SK-N-SH (cell line): ENCODE measurements at regions not wholly inside any gene's neighbourhood (a gene's known extent, or its start where the extent isn't known, plus 50 kb on each side); places are given as distances from the start of the nearest gene placed in this dataset.

Source experiments
- CTCF ChIA-PET: fragments of 300-600, 350-600 bp; formaldehyde crosslinking; extraction: SDS; loops from one replicate; lab custom pipeline; 2021; lab: Yijun Ruan, JAX
- POLR2A ChIA-PET: fragments of 350-600 bp; sonication (Branson Sonifier 250); formaldehyde crosslinking; extraction: SDS; loops from one replicate; lab custom pipeline; 2020; ENCODE audit warnings: antibody characterized with exemption, inconsistent platforms; lab: Yijun Ruan, JAX
- DNase-seq: peaks from one replicate; pipeline ENCODE4 v3.0.0; 2012
- H2AFZ ChIP-seq: fragments of 200-600 bp; sonication (generic); 2 replicates; pipeline ENCODE4 v1.8.1; 2016; ENCODE audit warnings: antibody characterized with exemption, mild to moderate bottlenecking, low read depth
- H3F3A ChIP-seq: fragments of 200-600 bp; sonication (generic); replicated peaks from 2 replicates; pipeline ENCODE3; 2016; ENCODE audit warnings: antibody characterized with exemption, mild to moderate bottlenecking; ENCODE audit not compliant: insufficient read depth
- H3K27ac ChIP-seq, 2 experiments: fragments of 200-500 bp in 1 of 2; fragments of 200-600 bp in 1 of 2; sonication (Bioruptor generic) in 1 of 2; sonication (generic), shearing (Covaris generic) in 1 of 2; 2 replicates each; pipeline versions ENCODE4 v1.5.1 to v1.6.1; 2014 to 2016; ENCODE audit warnings: low read depth in 2 of 2, inconsistent platforms in 1 of 2, low read length in 1 of 2, mild to moderate bottlenecking in 1 of 2, mixed read lengths in 1 of 2
- H3K27me3 ChIP-seq: fragments of 200-600 bp; sonication (generic), shearing (Covaris generic); 2 replicates; pipeline ENCODE4 v1.6.1; 2016; ENCODE audit warnings: mixed run types; ENCODE audit not compliant: insufficient read depth
- H3K36me3 ChIP-seq, 2 experiments: fragments of 200-500 bp in 1 of 2; fragments of 200-600 bp in 1 of 2; sonication (Bioruptor generic) in 1 of 2; sonication (generic) in 1 of 2; replicated peaks in 1 of 2; 2 replicates each; pipeline versions ENCODE3 to v1.5.1; 2014 to 2016; ENCODE audit warnings: low read length in 1 of 2, mild to moderate bottlenecking in 1 of 2; ENCODE audit not compliant: insufficient read depth in 2 of 2, control insufficient read depth in 1 of 2
- H3K4me1 ChIP-seq, 2 experiments: fragments of 200-500 bp in 1 of 2; fragments of 200-600 bp in 1 of 2; sonication (Bioruptor generic) in 1 of 2; sonication (generic), shearing (Covaris generic) in 1 of 2; 2 replicates each; pipeline versions ENCODE4 v1.5.1 to v1.6.1; 2014 to 2016; ENCODE audit warnings: low read depth in 1 of 2, low read length in 1 of 2, mixed run types in 1 of 2; ENCODE audit not compliant: insufficient read depth in 2 of 2, control insufficient read depth in 1 of 2
- H3K4me2 ChIP-seq: fragments of 200-600 bp; sonication (generic), shearing (Covaris generic); 2 replicates; pipeline ENCODE4 v1.6.1; 2017; ENCODE audit warnings: mixed run types
- H3K4me3 ChIP-seq, 2 experiments: fragments of 200-500 bp in 1 of 2; fragments of 200-600 bp in 1 of 2; sonication (Bioruptor generic) in 1 of 2; sonication (generic), shearing (Covaris generic) in 1 of 2; 2 replicates each; pipeline versions ENCODE4 v1.5.1 to v1.8.1; 2014 to 2016; ENCODE audit warnings: low read depth in 2 of 2, inconsistent platforms in 1 of 2, low read length in 1 of 2, mild to moderate bottlenecking in 1 of 2, mixed read lengths in 1 of 2, moderate library complexity in 1 of 2
- H3K79me2 ChIP-seq: fragments of 200-600 bp; sonication (generic); 2 replicates; pipeline ENCODE4 v1.8.1; 2017; ENCODE audit warnings: mild to moderate bottlenecking; ENCODE audit not compliant: insufficient read depth
- H3K9ac ChIP-seq: fragments of 200-600 bp; sonication (generic); 2 replicates; pipeline ENCODE4 v1.6.1; 2017; ENCODE audit warnings: mixed run types
- H3K9me2 ChIP-seq: fragments of 200-600 bp; sonication (generic); 2 replicates; pipeline ENCODE4 v1.6.1; 2017; ENCODE audit warnings: mixed run types
- H3K9me3 ChIP-seq: fragments of 200-600 bp; sonication (generic); 2 replicates; pipeline ENCODE4 v1.6.1; 2017; ENCODE audit warnings: mixed run types, mild to moderate bottlenecking, moderate library complexity
- H4K20me1 ChIP-seq: fragments of 200-600 bp; sonication (generic); 2 replicates; pipeline ENCODE4 v1.6.1; 2017; ENCODE audit warnings: mild to moderate bottlenecking, mixed run types; ENCODE audit not compliant: insufficient read depth
- CHD2 ChIP-seq: fragments of 150-350 bp; IDR thresholded peaks from 2 replicates; pipeline ENCODE4 v1.6.1; 2018; ENCODE audit warnings: low read length; ENCODE audit not compliant: partially characterized antibody
- EP300 ChIP-seq, 2 experiments: IDR thresholded peaks; 2 replicates each; pipeline versions ENCODE4 v1.4.0 to v1.6.1; 2012; ENCODE audit warnings: borderline replicate concordance in 1 of 2, low read depth in 1 of 2, low read length in 1 of 2
- FOXM1 ChIP-seq: IDR thresholded peaks from 2 replicates; pipeline ENCODE4 v1.4.0; 2012; ENCODE audit warnings: low read depth, mild to moderate bottlenecking
- GATA2 ChIP-seq: sonication (generic); formaldehyde crosslinking; IDR thresholded peaks from 2 replicates; pipeline ENCODE4 v1.5.0; 2020; ENCODE audit warnings: mild to moderate bottlenecking, missing genetic modification reagents
- IRF3 ChIP-seq: fragments of 150-350 bp; IDR thresholded peaks from 2 replicates; pipeline ENCODE4 v1.6.1; 2016; ENCODE audit warnings: mild to moderate bottlenecking, low read depth, low read length
- MAX ChIP-seq: IDR thresholded peaks from 2 replicates; pipeline ENCODE4 v1.4.0; 2012; ENCODE audit warnings: low read depth
- MEF2A ChIP-seq: IDR thresholded peaks from 2 replicates; pipeline ENCODE4 v1.4.0; 2012; ENCODE audit warnings: low read depth, borderline replicate concordance
- MXI1 ChIP-seq: IDR thresholded peaks from 2 replicates; pipeline ENCODE4 v1.6.1; 2012; ENCODE audit warnings: mild to moderate bottlenecking, low read depth, low read length, improper control_type of control experiment
- POLR2AphosphoS5 ChIP-seq: IDR thresholded peaks from 2 replicates; pipeline ENCODE4 v1.6.1; 2012; ENCODE audit warnings: low read depth, low read length
- REST ChIP-seq: IDR thresholded peaks from 2 replicates; pipeline ENCODE4 v1.6.1; 2012; ENCODE audit warnings: mild to moderate bottlenecking, low read depth, low read length, moderate library complexity
- RXRA ChIP-seq: IDR thresholded peaks from 2 replicates; pipeline ENCODE4 v1.4.0; 2012; ENCODE audit warnings: low read depth, mild to moderate bottlenecking, borderline replicate concordance
- TAF1 ChIP-seq: IDR thresholded peaks from 2 replicates; pipeline ENCODE4 v1.6.1; 2012; ENCODE audit warnings: low read depth, mild to moderate bottlenecking, low read length, moderate library complexity, borderline replicate concordance
- TCF12 ChIP-seq: IDR thresholded peaks from 2 replicates; pipeline ENCODE4 v1.4.0; 2012
- TEAD4 ChIP-seq: IDR thresholded peaks from 2 replicates; pipeline ENCODE4 v1.4.0; 2012; ENCODE audit warnings: mild to moderate bottlenecking, borderline replicate concordance; ENCODE audit not compliant: insufficient read depth
- USF1 ChIP-seq: IDR thresholded peaks from 2 replicates; pipeline ENCODE4 v1.4.0; 2012; ENCODE audit warnings: low read depth, borderline replicate concordance
- YY1 ChIP-seq: IDR thresholded peaks from 2 replicates; pipeline ENCODE4 v1.4.0; 2012; ENCODE audit warnings: low read depth, mild to moderate bottlenecking
- ZBTB33 ChIP-seq: IDR thresholded peaks from 2 replicates; pipeline ENCODE4 v1.4.0; 2012; ENCODE audit warnings: low read depth, borderline replicate concordance
- WGBS: methylation state at CpG from one replicate; pipeline ENCODE4 v1.1.6; 2017; ENCODE audit warnings: low lambda C conversion rate; 5-methylcytosine and 5-hydroxymethylcytosine counted together

GRCh38 chr6:166021429-166021828, 146.2 kb downstream of the TBXT start:
- Histone ChIP-seq H3K4me1 (no peaks in the 10 kb centered on the region; a peak in 1 of 4 replicates), H3K27me3 (no peaks in the 10 kb centered on the region), H3F3A (no peaks in the 10 kb centered on the region), H3K9me2 (no peaks in the 10 kb centered on the region), H3K36me3 (no peaks in the 10 kb centered on the region), H3K9me3 (peaks cover 8% of the 10 kb centered on the region; the same call in 1 of the 2 replicates), H3K4me3 (no peak overlapping the region), H3K9ac (no peak overlapping the region), H2AFZ (no peak overlapping the region), H4K20me1 (no peaks in the 10 kb centered on the region), H3K27ac (no peak overlapping the region), H3K79me2 (no peaks in the 10 kb centered on the region), H3K4me2 (no peak overlapping the region)
- DNase-seq: no peak
- no peak for TF ChIP-seq USF1
- no peak for TF ChIP-seq IRF3
- no peak for TF ChIP-seq TAF1
- TF ChIP-seq FOXM1: no peak
- WGBS: 28% methylated on average over 3 of the region's 3 CpGs
- POLR2A ChIA-PET: no interaction called here
- CTCF ChIA-PET: no interaction called here

- H2AFZ ChIP-seq: no peak overlapping the region
- no peak overlapping the region for H3K4me2 ChIP-seq
- no peaks in the 10 kb centered on the region for H3F3A ChIP-seq
- H3K79me2 ChIP-seq: no peaks in the 10 kb centered on the region
- H3K9me2 ChIP-seq: no peaks in the 10 kb centered on the region
- H3K36me3 ChIP-seq: no peaks in the 10 kb centered on the region
- H3K27me3 ChIP-seq: no peaks in the 10 kb centered on the region
- H3K27ac ChIP-seq: no peak overlapping the region
- no peak overlapping the region for H3K9ac ChIP-seq
- TF ChIP-seq YY1 (no peak), REST (no peak), MEF2A (no peak), TCF12 (no peak), EP300 (IDR thresholded peaks at IDR 0.05; ENCODE audit: borderline replicate concordance in 1 of 2, low read depth in 1 of 2, low read length in 1 of 2) (no peak), GATA2 (CRISPR knock-in tag) (no peak), ZBTB33 (no peak), FOXM1 (no peak), TEAD4 (no peak), POLR2AphosphoS5 (no peak), RXRA (no peak), MAX (no peak), MXI1 (no peak), CHD2 (no peak)
- DNase-seq: no peak
- 8% methylated on average over 6 of the region's 6 CpGs for WGBS
- peaks cover 8% of the 10 kb centered on the region; the same call in 1 of the 2 replicates for H3K9me3 ChIP-seq
- H3K4me3 ChIP-seq: no peak overlapping the region
- CTCF ChIA-PET: no interaction called here
- no peaks in the 10 kb centered on the region for H3K4me1 ChIP-seq
- H4K20me1 ChIP-seq: no peaks in the 10 kb centered on the region
- POLR2A ChIA-PET: no interaction called here
Observed at GRCh38 chr6:166019214-166019613, 148.4 kb downstream of the TBXT start.
